Epithelial cell of esophagus (primary cell): ENCODE measurements at regions not wholly inside any gene's neighbourhood (a gene's known extent, or its start where the extent isn't known, plus 50 kb on each side); places are given as distances from the start of the nearest gene placed in this dataset.

Experiments used
- DNase-seq: peaks from one replicate; pipeline ENCODE4 v3.0.0; 2010; ENCODE audit warnings: low read depth
- H3K4me3 ChIP-seq: 2 replicates; pipeline ENCODE4 v1.5.1; 2011; ENCODE audit warnings: mild to moderate bottlenecking, low read length, control low read depth
- TF ChIP-seq, protein P1 (sequence below): IDR thresholded peaks from 2 replicates; pipeline ENCODE4 v1.5.1; 2011; ENCODE audit warnings: low read depth, mild to moderate bottlenecking, low read length, control low read depth, inconsistent platforms; ENCODE audit not compliant: insufficient read depth; ENCODE audit errors: missing control alignments

DNA sequence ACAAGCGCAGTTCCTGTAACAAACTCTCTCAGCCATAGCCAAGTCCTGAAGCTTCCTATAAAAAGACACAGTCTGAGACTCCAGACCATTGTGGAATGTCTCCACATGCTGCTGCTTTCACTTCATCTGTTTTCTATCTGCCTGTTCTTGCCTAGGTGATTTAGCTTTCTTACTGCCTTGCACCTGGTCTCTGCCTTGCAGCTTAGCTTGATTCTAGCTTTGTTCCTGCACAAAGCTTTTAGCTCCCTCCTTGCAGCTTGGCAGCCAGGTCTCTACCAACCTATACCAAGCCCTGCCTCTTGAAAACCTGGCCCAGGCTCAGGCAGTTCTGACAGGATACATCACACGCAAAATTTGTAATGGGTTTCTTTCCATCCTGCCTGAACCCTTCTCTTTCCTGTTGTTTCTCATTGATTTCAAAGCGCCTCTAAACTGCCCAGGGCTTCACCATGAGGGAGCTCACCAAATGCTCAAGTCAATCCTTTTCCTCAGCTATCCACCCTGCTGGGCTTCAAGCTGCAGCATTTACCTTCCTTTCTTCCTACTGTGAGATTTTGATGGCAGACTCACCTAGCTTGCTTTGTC, 941.3 kb upstream of the NXPH2 start:
- DNase-seq: no peak
- no peak overlapping the region for H3K4me3 ChIP-seq
- TF ChIP-seq, protein P1, sequence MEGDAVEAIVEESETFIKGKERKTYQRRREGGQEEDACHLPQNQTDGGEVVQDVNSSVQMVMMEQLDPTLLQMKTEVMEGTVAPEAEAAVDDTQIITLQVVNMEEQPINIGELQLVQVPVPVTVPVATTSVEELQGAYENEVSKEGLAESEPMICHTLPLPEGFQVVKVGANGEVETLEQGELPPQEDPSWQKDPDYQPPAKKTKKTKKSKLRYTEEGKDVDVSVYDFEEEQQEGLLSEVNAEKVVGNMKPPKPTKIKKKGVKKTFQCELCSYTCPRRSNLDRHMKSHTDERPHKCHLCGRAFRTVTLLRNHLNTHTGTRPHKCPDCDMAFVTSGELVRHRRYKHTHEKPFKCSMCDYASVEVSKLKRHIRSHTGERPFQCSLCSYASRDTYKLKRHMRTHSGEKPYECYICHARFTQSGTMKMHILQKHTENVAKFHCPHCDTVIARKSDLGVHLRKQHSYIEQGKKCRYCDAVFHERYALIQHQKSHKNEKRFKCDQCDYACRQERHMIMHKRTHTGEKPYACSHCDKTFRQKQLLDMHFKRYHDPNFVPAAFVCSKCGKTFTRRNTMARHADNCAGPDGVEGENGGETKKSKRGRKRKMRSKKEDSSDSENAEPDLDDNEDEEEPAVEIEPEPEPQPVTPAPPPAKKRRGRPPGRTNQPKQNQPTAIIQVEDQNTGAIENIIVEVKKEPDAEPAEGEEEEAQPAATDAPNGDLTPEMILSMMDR: no peak

DNA sequence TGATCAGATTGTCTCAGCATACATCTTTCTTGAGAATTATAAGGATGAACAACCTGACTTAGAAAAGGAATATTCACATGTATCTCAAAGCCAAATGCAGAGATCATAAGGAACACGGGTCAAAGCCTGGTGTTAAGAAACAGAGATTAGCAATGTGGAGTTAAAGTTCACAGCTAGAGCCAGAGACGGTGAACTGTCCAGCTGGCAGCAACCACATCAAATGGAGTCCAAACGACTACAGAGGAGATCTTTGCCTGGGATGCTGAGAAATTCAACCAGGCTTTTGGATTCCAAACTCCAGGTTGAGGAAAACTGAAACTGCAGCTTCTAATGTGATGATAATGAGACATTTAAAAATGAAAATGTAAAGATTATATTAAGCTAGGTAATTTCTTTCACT, 939.9 kb upstream of the NXPH2 start:
- TF ChIP-seq, protein P1: no peak
- no peak for DNase-seq
- H3K4me3 ChIP-seq: no peak overlapping the region

DNA sequence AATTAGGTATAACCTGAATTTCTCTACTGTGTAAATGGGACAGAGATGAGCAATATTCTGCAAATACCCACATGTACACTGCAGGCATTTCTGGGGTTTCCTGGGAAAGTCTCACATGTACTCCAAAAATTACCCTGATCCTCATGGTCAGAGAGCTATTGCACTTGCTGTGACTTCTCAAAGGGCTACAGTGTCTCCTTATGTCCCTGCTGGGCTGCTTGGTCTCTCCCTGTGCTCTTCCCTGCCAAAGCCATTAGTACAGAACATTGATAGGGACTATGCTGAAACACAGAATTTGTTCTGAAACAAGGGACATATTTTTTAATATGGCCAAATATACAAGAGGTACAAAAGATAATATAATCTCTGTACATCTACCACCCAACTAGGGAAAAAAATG, 924.4 kb upstream of the NXPH2 start:
- H3K4me3 ChIP-seq: no peak overlapping the region
- TF ChIP-seq, protein P1: no peak
- no peak for DNase-seq

DNA sequence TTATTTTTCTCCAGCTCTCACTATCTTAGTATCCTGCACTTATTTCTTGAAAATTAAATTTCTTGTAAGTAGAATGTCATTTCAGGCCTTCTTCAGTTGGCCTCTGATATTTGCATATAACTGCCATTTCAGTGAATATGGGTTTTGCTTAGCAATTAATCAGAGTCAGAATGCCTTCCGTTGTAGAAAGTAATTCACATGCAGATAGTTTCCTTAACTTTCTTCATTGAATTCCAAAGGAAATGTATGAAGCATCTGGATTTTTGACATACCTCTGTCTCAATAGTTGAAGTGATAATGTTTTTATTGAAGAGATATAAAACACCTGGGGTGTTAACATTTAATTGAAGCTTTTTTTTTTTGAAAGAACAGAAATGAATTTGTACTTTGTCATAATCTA, 914.1 kb upstream of the NXPH2 start:
- TF ChIP-seq, protein P1: no peak
- H3K4me3 ChIP-seq: no peak overlapping the region
- no peak for DNase-seq

DNA sequence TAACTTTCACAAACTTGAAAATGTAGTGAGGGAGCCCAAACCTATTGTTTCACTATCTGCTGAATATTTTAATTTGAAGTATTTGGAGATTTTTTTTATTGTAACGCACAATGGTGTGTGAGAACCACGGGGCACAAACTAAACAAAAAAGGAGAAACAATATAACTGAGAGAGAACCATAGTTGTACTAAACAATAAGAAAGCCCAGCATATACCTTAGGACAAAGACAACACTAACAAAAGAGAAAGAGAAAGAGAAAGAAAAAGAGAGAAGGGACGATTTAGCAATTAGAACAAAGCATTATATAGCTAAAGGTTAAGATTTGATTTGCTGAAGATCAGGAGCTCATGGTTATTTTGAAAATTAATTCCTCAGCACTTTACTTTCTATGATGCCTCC, 906.0 kb upstream of the NXPH2 start:
- no peak for DNase-seq
- no peak overlapping the region for H3K4me3 ChIP-seq
- TF ChIP-seq, protein P1: no peak

DNA sequence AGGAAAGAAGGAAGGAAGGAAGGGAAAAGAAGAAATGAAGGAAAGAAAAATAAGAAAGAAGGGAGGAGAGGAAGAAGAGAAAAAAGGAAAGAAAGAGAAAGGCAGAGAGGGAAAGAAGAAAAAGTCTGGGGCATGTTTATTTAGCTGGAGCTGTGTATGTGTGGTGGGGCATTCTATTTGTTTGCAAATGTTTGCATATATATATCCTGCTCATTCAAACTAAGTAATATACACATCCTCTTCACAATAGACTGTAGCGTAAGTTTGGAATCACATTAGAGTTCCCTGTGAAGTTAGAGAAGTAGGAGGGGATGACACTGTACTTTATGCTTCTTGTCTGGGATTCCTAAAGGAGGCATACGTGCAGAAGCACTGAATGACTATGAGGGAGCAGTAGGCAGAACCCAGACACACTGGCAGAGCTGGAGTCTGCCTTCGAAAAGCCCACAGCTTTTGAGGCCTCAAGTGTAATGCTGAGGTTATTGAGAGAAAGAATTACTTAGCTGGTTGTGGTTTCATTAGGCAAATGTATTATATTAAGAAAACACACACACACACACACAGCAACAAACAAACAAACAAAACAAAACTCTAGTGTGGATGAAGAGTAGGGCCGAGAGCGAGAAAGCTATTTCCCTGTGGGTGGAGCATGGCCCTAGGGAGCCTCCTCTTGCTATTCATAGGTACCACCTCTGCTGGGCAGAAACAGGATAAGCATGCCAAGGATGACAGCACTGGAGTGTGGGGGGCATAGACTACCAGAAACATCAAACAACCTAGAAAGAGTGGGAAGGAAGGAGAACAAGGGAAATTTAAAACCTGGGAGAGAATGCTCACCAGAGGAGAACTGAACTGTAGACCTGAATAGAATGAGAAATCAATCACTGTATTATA, 905.1 kb upstream of the NXPH2 start:
- H3K4me3 ChIP-seq: no peak overlapping the region
- no peak for DNase-seq
- TF ChIP-seq, protein P1: no peak

DNA sequence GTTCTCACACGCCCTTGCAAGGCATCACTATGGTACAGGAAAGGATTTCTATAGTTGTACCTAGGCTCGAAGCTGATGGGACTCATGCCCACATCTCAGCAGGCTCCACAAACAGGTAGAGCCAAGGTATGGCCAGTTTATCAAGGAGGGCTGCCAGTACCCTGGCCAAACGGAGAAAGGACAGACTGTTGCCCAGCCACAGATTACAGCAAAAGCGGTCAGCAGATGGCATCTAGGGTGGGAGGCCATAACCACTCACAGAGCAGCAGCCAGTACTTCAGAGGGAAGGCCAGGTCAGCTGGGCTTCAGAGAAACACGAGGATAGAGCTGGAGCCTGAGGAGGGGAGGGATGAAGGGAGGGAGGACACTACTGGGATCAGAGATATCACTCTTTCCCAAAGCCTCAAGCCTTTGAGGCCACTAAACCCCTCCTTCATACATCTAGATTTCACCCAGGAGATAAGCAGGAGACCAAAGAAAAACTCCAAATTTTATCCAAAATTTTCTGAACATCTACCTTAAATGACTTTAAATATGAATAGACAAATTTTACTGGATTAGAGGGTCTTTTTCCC, 904.2 kb upstream of the NXPH2 start:
- no peak overlapping the region for H3K4me3 ChIP-seq
- TF ChIP-seq, protein P1: no peak
- no peak for DNase-seq
